ENCODE measurements at regions not wholly inside any gene's neighbourhood (a gene's known extent, or its start where the extent isn't known, plus 50 kb on each side); places are given as distances from the start of the nearest gene placed in this dataset.

DNA sequence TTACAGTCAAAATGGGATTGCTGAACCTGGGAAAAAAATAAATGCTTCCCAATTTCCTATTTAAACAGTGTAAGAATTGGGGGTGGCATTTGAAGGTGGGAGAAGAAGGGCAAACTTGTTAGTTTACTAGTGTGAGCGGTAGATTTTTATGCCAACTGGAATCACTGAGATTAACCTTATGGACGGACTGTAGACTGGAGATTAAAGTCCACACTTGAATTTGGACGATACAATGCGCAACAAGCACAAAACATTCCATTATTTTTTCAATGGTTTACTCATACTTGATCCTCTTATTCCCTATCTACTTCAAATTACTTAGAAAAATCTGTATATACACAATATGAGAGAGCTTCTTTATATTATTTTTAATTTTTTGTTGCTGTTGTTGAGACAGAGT, 269.6 kb upstream of the KLF14 start:
- no peak overlapping the region for H3K4me3 Mint-ChIP-seq
- H3K36me3 Mint-ChIP-seq (ENCODE audit: low read depth), result peaks cover 50% of the 10 kb centered on the region
- peaks cover 8% of the 10 kb centered on the region for H3K27me3 Mint-ChIP-seq (ENCODE audit: insufficient read depth)
- H3K9me3 Mint-ChIP-seq, result peaks cover 6% of the 10 kb centered on the region
- no peak for DNase-seq
- H3K27ac Mint-ChIP-seq, result no peak overlapping the region
- TF ChIP-seq, protein P1, sequence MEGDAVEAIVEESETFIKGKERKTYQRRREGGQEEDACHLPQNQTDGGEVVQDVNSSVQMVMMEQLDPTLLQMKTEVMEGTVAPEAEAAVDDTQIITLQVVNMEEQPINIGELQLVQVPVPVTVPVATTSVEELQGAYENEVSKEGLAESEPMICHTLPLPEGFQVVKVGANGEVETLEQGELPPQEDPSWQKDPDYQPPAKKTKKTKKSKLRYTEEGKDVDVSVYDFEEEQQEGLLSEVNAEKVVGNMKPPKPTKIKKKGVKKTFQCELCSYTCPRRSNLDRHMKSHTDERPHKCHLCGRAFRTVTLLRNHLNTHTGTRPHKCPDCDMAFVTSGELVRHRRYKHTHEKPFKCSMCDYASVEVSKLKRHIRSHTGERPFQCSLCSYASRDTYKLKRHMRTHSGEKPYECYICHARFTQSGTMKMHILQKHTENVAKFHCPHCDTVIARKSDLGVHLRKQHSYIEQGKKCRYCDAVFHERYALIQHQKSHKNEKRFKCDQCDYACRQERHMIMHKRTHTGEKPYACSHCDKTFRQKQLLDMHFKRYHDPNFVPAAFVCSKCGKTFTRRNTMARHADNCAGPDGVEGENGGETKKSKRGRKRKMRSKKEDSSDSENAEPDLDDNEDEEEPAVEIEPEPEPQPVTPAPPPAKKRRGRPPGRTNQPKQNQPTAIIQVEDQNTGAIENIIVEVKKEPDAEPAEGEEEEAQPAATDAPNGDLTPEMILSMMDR (IDR thresholded peaks at IDR 0.05), result no peak
- peaks cover 56% of the 10 kb centered on the region for H3K4me1 Mint-ChIP-seq (ENCODE audit: low read depth)

DNA sequence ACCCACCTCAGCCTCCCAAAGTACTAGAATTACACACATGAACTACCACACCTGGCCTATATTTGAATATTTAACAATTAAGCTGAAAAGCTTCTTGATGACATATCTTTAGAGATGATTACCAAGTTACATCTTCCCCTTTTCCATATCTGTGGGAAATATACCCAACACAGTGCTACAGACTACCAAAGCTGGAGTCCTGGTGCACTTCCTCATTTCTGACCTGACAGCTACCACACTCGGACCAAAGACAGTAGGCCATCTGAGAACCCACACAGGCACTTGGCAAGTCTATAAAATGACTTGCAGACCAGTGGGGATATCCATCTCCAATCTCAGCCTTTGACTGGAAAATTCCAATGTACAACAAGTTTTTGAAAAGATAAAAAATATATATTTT, 270.4 kb upstream of the KLF14 start:
- H3K4me1 Mint-ChIP-seq (ENCODE audit: low read depth), result peaks cover 56% of the 10 kb centered on the region
- peaks cover 6% of the 10 kb centered on the region for H3K9me3 Mint-ChIP-seq
- peaks cover 3% of the 10 kb centered on the region; the same call in 1 of the 2 replicates for H3K27me3 Mint-ChIP-seq (ENCODE audit: insufficient read depth)
- TF ChIP-seq, protein P1 (IDR thresholded peaks at IDR 0.05), result no peak
- H3K27ac Mint-ChIP-seq, result peak overlapping the region; percentile 14; the same call in 1 of the 2 replicates
- H3K4me3 Mint-ChIP-seq, result no peak overlapping the region; the same call in 1 of the 2 replicates
- H3K36me3 Mint-ChIP-seq (ENCODE audit: low read depth), result peaks cover 45% of the 10 kb centered on the region
- no peak for DNase-seq

DNA sequence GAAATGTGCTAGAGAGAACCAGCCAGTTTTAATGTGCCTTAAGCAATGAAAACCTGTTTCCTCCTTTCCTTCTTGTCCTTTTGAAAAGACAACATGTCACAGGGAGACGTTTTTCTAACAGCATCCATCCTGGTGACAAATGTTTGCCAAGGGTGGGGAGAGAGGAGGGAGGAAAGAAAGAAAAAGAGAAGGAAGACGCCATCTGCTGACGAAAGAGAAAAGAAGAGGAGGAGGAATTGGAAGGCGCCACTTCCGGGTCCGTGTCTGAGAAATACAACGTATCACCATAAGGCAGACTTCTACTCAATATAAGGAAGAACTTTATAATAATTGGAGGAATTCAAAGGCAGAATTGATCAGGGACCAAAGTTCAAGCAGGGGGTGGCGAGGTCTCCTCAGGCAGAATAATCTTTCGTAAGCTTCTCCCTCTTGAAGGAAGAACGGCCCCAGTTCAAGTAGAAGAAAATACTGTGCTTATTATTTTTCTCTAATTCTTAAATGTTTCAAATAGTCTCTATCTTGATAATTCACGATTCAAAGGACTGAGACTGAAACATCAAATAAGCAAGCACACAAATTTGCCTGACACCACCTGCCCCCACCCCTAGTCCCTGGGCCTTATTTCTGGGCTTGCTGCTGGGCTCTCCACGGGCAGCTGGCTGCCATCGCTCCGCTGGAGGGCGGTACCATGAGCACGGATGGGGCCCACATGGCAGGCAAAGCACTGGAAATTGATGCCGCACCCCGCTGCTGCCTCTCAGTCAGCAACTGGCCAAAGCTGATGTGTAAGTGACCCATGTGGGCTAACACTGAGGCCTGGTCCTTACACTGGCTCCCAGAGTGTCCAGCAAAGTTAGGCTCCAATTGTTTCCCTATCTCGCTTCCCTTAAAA, 273.7 kb upstream of the KLF14 start:
- peaks cover 2% of the 10 kb centered on the region for H3K9me3 Mint-ChIP-seq
- H3K27me3 Mint-ChIP-seq (ENCODE audit: insufficient read depth), result peaks cover 6% of the 10 kb centered on the region; the same call in 1 of the 2 replicates
- peaks cover 80% of the 10 kb centered on the region for H3K4me1 Mint-ChIP-seq (ENCODE audit: low read depth)
- H3K27ac Mint-ChIP-seq, result peak overlapping the region; percentile 89
- H3K4me3 Mint-ChIP-seq, result peak overlapping the region; percentile 62
- TF ChIP-seq, protein P1 (IDR thresholded peaks at IDR 0.05), result peak; percentile 76
- peak; percentile 74 for DNase-seq
- peaks cover 33% of the 10 kb centered on the region for H3K36me3 Mint-ChIP-seq (ENCODE audit: low read depth)

DNA sequence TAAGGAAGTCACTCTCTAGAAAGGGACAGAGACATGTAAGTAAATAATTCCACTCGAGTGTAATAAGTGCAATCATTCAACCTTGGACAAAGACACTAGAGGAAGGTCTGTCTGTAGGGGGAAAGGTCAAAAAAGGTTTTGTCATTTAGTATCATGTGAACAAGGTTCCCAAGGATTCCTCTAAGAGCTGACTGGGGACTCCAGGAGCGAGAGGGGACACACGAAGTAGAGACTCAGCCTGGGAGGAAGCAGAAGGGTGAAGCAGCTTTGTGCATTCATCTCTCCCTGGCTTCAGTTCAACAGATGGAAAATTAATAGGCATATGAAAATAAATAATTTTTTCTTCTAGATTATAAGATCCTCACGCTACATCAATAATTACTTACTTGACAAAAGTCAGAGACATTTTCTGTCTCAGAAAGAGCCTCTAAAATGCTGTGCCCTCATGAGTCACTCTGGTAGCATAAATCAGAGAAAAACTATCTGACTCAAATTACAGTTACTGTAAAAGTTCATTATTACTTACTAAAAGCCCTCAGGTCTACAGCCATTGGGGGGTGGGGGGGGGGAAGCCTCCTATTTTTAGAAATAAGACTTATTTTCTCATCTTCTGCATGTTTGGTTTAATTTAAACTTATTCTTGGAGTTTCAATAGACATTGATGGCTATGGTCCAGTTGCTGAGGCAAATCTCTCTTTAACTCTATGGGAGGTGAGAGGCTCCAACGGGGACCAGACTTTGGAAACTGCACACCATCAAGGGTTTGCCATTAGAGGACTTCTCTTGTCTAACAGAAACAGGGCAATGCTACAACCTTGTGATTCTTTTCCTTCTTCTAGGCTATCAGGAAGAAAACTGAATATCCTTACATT, 275.1 kb upstream of the KLF14 start:
- H3K4me1 Mint-ChIP-seq (ENCODE audit: low read depth), result peaks cover 94% of the 10 kb centered on the region
- peak; percentile 75 for DNase-seq
- peaks cover 24% of the 10 kb centered on the region for H3K36me3 Mint-ChIP-seq (ENCODE audit: low read depth)
- peak overlapping the region; percentile 89 for H3K27ac Mint-ChIP-seq
- H3K9me3 Mint-ChIP-seq, result no peaks in the 10 kb centered on the region
- TF ChIP-seq, protein P1 (IDR thresholded peaks at IDR 0.05), result no peak
- peaks cover 6% of the 10 kb centered on the region; the same call in 1 of the 2 replicates for H3K27me3 Mint-ChIP-seq (ENCODE audit: insufficient read depth)
- H3K4me3 Mint-ChIP-seq, result peak overlapping the region; percentile 63

DNA sequence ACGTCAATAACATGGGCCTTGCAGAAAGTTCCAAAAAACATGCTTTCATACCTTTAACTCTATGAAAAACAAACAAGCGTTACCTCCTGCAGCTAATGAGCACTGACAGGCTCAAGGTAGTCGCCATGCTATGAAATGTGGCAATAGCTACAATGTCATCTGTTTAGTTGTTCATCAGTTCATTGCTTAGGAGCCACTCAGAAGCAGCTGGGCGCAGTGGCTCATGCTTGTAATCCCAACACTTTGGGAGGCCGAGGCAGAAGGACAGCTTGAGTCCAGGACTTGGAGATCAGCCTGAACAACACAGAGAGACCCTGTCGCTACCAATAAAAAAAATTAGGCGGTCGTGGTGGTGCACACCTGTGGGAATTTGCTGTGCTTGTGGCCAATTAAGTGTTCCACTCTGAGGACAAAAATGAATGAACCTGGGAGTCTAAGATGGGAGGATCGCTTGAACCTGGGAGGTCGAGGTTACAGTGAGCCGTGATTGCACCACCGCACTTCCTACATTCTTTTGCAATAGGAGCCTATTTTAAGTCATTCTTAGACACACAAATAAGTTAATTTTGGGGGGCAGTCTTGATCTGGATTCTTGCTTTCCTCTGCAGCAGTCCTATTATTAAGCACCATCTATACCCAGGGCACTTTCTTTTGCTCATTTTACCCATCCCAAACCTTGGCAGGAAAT, 276.2 kb upstream of the KLF14 start:
- DNase-seq, result no peak
- peaks cover 19% of the 10 kb centered on the region for H3K36me3 Mint-ChIP-seq (ENCODE audit: low read depth)
- peaks cover 96% of the 10 kb centered on the region for H3K4me1 Mint-ChIP-seq (ENCODE audit: low read depth)
- H3K4me3 Mint-ChIP-seq, result peak overlapping the region; percentile 36; the same call in 1 of the 2 replicates
- H3K27ac Mint-ChIP-seq, result peak overlapping the region; percentile 89
- H3K27me3 Mint-ChIP-seq (ENCODE audit: insufficient read depth), result peaks cover 3% of the 10 kb centered on the region
- H3K9me3 Mint-ChIP-seq, result no peaks in the 10 kb centered on the region
- TF ChIP-seq, protein P1 (IDR thresholded peaks at IDR 0.05), result no peak
